SH-SY5Y (cell line): ENCODE measurements at regions not wholly inside any gene's neighbourhood (a gene's known extent, or its start where the extent isn't known, plus 50 kb on each side); places are given as distances from the start of the nearest gene placed in this dataset.

Source experiments
- GATA2 ChIP-seq: IDR thresholded peaks from 2 replicates; pipeline ENCODE4 v1.6.1; 2011; ENCODE audit warnings: mild to moderate bottlenecking, low read depth, low read length
- GATA3 ChIP-seq: IDR thresholded peaks from 2 replicates; pipeline ENCODE4 v1.6.1; 2011; ENCODE audit warnings: low read depth, mild to moderate bottlenecking, low read length, moderate library complexity

DNA sequence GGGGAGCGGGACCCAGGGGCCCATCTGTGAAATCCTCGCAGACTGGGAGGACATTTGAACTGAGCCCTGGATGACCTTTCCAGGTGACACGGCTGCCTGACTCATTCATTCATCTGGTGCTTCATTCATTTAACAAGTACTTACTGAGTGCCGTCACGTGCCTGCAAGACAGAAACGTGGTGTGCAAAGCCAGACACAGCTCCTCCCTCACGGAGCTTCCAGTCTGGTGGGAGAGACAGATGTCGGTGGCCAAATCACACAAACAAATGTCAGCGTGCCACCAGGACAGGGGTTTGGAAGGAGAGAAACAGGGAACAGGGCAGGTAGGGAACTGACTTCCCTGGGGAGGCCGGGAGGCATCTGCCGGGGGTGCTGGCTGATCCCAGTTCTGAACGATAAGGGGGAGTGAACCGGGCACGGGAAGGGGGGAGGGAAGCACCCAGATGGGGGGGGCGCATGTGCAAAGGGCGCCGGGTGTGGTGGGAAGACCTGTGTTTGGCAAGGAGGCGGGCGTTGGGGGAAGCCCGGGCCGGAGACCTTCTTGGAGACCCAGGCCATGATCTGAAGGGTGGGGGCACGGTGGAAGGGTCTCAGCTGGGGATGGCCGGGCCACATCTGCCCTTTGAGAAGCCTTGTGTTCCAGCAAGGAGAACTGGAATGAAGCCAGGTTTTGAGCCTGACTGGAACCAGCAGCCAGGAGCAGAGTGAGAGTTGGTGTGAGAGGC, 93.6 kb upstream of the CIBAR2 start:
- no peak for TF ChIP-seq GATA2
- no peak for TF ChIP-seq GATA3
